ENCODE measurements at regions not wholly inside any gene's neighbourhood (a gene's known extent, or its start where the extent isn't known, plus 50 kb on each side); places are given as distances from the start of the nearest gene placed in this dataset.

GRCh38 chr7:50146692-50147091 is 53.6 kb upstream of the ZPBP start:
- no peak for ATAC-seq
- intact Hi-C loops (cut with DNase I), result no loop called here
- H3K27me3 ChIP-seq (ENCODE audit: insufficient read depth in 3 of 3, low read length in 2 of 3), result no peaks in the 10 kb centered on the region
- DNase-seq, result no peak
- no peaks in the 10 kb centered on the region for H3K4me1 ChIP-seq
- TF ChIP-seq CTCF (IDR thresholded peaks at IDR 0.05), result no peak
- no peaks in the 10 kb centered on the region for H3K9me3 ChIP-seq
- WGBS, 3 donors, result 42 to 61% (median 45%) methylated on average over 3 of the region's 3 CpGs
- no peak overlapping the region for H3K27ac ChIP-seq
- H3K4me3 ChIP-seq, result no peak overlapping the region
- H3K36me3 ChIP-seq (ENCODE audit: insufficient read depth in 1 of 2, low read depth in 1 of 2), result no peaks in the 10 kb centered on the region

GRCh38 chr7:50145801-50146338 is 52.8 kb upstream of the ZPBP start:
- Histone ChIP-seq H3K27ac (no peak overlapping the region), H3K4me3 (no peak overlapping the region), H3K9me3 (no peaks in the 10 kb centered on the region), H3K27me3 (ENCODE audit: insufficient read depth in 3 of 3, low read length in 2 of 3) (no peaks in the 10 kb centered on the region), H3K36me3 (ENCODE audit: insufficient read depth in 1 of 2, low read depth in 1 of 2) (no peaks in the 10 kb centered on the region), H3K4me1 (no peaks in the 10 kb centered on the region)
- ATAC-seq, result no peak
- intact Hi-C loops (cut with DNase I), result no loop called here
- WGBS, 3 donors, result 66 to 75% (median 74%) methylated on average over 2 of the region's 2 CpGs
- DNase-seq, result no peak
- TF ChIP-seq CTCF (IDR thresholded peaks at IDR 0.05), result no peak

DNA sequence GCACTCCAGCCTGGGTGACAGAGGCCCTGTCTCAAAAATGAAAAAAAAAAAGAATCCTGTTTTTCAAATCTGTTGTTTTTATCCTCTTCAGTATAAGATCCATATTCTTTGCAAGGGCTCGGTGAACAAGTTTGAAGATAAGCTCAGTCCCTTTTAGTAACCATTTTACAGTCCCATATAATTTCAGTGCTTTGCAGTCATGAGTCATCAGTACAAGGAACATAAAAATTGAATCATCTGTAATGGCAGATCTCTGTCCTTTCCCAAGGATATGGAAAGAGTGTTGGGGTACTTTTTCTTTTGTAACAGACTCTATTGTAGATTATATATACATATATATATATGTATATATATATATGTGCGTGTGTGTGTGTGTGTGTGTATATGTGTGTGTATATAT is 52.2 kb upstream of the ZPBP start:
- no peaks in the 10 kb centered on the region for H3K27me3 ChIP-seq (ENCODE audit: insufficient read depth in 3 of 3, low read length in 2 of 3)
- H3K4me1 ChIP-seq, result no peaks in the 10 kb centered on the region
- intact Hi-C loops (cut with DNase I), result no loop called here
- no peaks in the 10 kb centered on the region for H3K9me3 ChIP-seq
- TF ChIP-seq CTCF (IDR thresholded peaks at IDR 0.05), result no peak
- H3K4me3 ChIP-seq, result no peak overlapping the region
- WGBS, 3 donors, result 65 to 90% (median 77%) methylated on average over 2 of the region's 2 CpGs
- H3K27ac ChIP-seq, result no peak overlapping the region
- H3K36me3 ChIP-seq (ENCODE audit: insufficient read depth in 1 of 2, low read depth in 1 of 2), result no peaks in the 10 kb centered on the region
- DNase-seq, result no peak
- ATAC-seq, result no peak
